ENCODE measurements at regions not wholly inside any gene's neighbourhood (a gene's known extent, or its start where the extent isn't known, plus 50 kb on each side); places are given as distances from the start of the nearest gene placed in this dataset.

DNA sequence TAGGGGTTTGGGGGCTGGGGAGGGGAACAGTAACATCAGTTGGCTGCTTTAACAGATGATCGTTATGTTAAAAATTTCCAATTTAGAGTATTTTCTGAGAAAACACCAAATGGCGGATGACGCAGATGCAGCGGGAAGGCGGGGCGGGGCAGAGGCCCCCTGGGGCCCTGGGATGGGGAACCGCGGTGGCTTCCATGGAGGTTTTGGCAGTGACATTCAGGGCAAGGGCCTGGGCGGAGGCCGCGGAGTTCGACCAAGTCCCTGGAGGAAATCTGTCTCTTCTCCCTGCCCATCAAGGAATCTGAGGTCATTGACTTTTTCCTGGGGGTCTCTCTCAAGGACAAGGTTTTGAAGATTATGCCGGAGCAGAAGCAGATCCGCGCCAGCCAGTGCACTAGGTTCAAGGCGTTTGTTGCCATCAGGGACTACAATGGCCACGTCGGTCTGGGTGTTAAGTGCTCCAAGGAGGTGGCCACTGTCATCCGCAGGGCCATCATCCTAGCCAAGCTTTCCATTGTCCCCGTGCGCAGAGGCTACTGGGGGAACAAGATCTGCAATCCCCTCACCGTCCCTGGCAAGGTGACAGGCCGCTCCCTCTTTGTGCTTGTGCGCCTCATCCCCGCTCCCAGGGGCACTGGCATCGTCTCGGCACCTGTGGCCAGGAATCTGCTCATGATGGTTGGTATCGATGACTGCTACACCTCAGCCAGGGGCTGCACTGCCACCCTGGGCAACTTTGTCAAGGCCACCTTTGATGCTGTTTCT, 310.2 kb downstream of the PTPRC start:
- TF ChIP-seq, protein P1, sequence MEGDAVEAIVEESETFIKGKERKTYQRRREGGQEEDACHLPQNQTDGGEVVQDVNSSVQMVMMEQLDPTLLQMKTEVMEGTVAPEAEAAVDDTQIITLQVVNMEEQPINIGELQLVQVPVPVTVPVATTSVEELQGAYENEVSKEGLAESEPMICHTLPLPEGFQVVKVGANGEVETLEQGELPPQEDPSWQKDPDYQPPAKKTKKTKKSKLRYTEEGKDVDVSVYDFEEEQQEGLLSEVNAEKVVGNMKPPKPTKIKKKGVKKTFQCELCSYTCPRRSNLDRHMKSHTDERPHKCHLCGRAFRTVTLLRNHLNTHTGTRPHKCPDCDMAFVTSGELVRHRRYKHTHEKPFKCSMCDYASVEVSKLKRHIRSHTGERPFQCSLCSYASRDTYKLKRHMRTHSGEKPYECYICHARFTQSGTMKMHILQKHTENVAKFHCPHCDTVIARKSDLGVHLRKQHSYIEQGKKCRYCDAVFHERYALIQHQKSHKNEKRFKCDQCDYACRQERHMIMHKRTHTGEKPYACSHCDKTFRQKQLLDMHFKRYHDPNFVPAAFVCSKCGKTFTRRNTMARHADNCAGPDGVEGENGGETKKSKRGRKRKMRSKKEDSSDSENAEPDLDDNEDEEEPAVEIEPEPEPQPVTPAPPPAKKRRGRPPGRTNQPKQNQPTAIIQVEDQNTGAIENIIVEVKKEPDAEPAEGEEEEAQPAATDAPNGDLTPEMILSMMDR (IDR thresholded peaks at IDR 0.05), result no peak
- no peak for DNase-seq (ENCODE audit: extremely low spot score, unreplicated experiment)
- Mint-ChIP-seq H3K36me3 (ENCODE audit: unreplicated experiment) (no peaks in the 10 kb centered on the region), H3K4me1 (ENCODE audit: unreplicated experiment) (no peaks in the 10 kb centered on the region), H3K9me3 (ENCODE audit: unreplicated experiment) (peaks cover under 1% of the 10 kb centered on the region), H3K27ac (ENCODE audit: unreplicated experiment) (no peak overlapping the region), H3K27me3 (ENCODE audit: unreplicated experiment) (no peaks in the 10 kb centered on the region), H3K4me3 (ENCODE audit: unreplicated experiment) (no peak overlapping the region)

DNA sequence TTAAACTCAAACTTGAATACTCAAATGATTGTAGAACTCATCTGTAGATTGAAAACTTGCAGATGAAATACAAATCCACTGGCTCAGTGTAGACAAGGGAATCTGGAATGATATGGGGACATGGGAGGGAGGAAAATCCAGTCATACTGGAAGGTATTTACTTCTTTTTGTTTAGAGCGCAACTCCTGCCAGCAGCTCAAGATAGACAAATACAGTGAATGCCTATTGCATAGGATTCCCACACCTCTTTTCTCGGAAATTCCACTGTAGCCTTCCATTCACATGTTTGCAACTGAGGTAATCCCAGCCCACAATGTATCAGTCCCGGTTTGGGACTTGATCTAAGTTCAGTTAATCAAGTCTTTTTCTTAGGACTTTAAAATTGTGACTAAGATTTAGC, 311.2 kb downstream of the PTPRC start:
- no peak overlapping the region for H3K27ac Mint-ChIP-seq (ENCODE audit: unreplicated experiment)
- no peaks in the 10 kb centered on the region for H3K27me3 Mint-ChIP-seq (ENCODE audit: unreplicated experiment)
- DNase-seq (ENCODE audit: extremely low spot score, unreplicated experiment), result no peak
- peaks cover 6% of the 10 kb centered on the region for H3K36me3 Mint-ChIP-seq (ENCODE audit: unreplicated experiment)
- peaks cover 9% of the 10 kb centered on the region for H3K9me3 Mint-ChIP-seq (ENCODE audit: unreplicated experiment)
- no peaks in the 10 kb centered on the region for H3K4me1 Mint-ChIP-seq (ENCODE audit: unreplicated experiment)
- TF ChIP-seq, protein P1 (IDR thresholded peaks at IDR 0.05), result no peak
- H3K4me3 Mint-ChIP-seq (ENCODE audit: unreplicated experiment), result no peak overlapping the region

DNA sequence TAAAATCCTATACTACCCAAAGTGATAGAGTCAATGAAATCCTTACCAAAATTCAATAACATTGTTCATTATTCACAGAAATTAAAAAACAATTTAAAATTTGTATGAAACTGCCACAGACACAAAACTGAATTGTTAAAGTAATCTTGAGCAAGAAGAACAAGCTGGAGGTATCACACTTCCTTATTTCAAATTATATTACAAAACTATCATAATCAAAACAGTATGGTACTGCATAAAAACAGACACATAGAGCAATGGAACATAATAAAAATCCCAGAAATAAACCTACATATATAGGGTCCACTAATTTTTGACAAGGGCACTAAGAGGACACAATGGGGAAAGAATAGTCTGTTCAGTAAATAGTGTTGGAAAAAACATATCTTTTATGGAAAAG, 316.2 kb downstream of the PTPRC start:
- H3K36me3 Mint-ChIP-seq (ENCODE audit: unreplicated experiment), result peaks cover 8% of the 10 kb centered on the region
- no peak overlapping the region for H3K27ac Mint-ChIP-seq (ENCODE audit: unreplicated experiment)
- TF ChIP-seq, protein P1 (IDR thresholded peaks at IDR 0.05), result no peak
- H3K9me3 Mint-ChIP-seq (ENCODE audit: unreplicated experiment), result peaks cover 21% of the 10 kb centered on the region
- H3K4me1 Mint-ChIP-seq (ENCODE audit: unreplicated experiment), result no peaks in the 10 kb centered on the region
- H3K4me3 Mint-ChIP-seq (ENCODE audit: unreplicated experiment), result no peak overlapping the region
- H3K27me3 Mint-ChIP-seq (ENCODE audit: unreplicated experiment), result no peaks in the 10 kb centered on the region
- DNase-seq (ENCODE audit: extremely low spot score, unreplicated experiment), result no peak

DNA sequence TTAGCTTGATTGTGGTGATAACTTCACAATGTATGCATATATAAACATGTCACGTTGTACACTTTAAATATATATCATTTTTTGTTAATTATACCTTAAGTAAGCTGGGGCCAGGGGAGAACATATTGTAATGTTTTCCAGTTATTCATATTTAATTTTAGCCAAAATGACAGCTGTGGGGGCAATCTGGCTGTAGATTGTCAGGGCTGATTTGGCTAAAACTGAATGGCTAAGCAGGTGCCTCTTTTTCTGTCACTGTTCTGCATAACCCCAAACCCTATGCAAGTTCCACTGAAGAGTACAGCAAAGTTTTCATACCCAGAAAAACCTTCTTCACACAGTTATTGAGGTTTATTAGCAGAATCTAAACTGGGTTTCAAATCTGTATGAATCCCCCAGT, 318.2 kb downstream of the PTPRC start:
- H3K36me3 Mint-ChIP-seq (ENCODE audit: unreplicated experiment), result peaks cover 8% of the 10 kb centered on the region
- TF ChIP-seq, protein P1 (IDR thresholded peaks at IDR 0.05), result no peak
- peaks cover 21% of the 10 kb centered on the region for H3K9me3 Mint-ChIP-seq (ENCODE audit: unreplicated experiment)
- no peaks in the 10 kb centered on the region for H3K4me1 Mint-ChIP-seq (ENCODE audit: unreplicated experiment)
- no peaks in the 10 kb centered on the region for H3K27me3 Mint-ChIP-seq (ENCODE audit: unreplicated experiment)
- H3K27ac Mint-ChIP-seq (ENCODE audit: unreplicated experiment), result no peak overlapping the region
- H3K4me3 Mint-ChIP-seq (ENCODE audit: unreplicated experiment), result no peak overlapping the region
- DNase-seq (ENCODE audit: extremely low spot score, unreplicated experiment), result no peak

DNA sequence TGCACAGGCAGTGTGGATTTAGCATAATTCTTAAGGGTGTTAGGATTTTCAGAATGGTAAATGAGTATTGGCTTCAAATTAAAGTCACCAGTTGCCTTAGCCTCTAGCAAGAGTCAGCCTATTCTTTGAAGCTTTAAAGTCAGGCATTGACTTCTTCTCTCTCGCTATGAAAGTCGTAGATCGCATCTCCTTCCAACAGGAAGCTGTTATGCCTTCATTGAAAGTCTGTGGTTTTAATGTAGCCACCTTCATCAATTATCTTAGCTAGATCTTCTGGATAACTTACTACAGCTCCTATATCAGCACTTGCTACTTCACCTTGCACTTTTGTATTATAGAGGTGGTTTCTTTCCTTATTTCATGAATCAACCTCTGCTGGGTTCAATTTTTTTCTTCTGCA, 320.2 kb downstream of the PTPRC start:
- H3K9me3 Mint-ChIP-seq (ENCODE audit: unreplicated experiment), result peaks cover 36% of the 10 kb centered on the region
- no peaks in the 10 kb centered on the region for H3K27me3 Mint-ChIP-seq (ENCODE audit: unreplicated experiment)
- TF ChIP-seq, protein P1 (IDR thresholded peaks at IDR 0.05), result no peak
- DNase-seq (ENCODE audit: extremely low spot score, unreplicated experiment), result no peak
- H3K4me1 Mint-ChIP-seq (ENCODE audit: unreplicated experiment), result no peaks in the 10 kb centered on the region
- peaks cover 11% of the 10 kb centered on the region for H3K36me3 Mint-ChIP-seq (ENCODE audit: unreplicated experiment)
- H3K4me3 Mint-ChIP-seq (ENCODE audit: unreplicated experiment), result no peak overlapping the region
- no peak overlapping the region for H3K27ac Mint-ChIP-seq (ENCODE audit: unreplicated experiment)
